ENCODE measurements at regions not wholly inside any gene's neighbourhood (a gene's known extent, or its start where the extent isn't known, plus 50 kb on each side); places are given as distances from the start of the nearest gene placed in this dataset.
"Not testable (repeated sequence)": the region's sequence is repeated elsewhere in the genome, so short reads cannot be mapped to it uniquely, and the experiment has no call there.

DNA sequence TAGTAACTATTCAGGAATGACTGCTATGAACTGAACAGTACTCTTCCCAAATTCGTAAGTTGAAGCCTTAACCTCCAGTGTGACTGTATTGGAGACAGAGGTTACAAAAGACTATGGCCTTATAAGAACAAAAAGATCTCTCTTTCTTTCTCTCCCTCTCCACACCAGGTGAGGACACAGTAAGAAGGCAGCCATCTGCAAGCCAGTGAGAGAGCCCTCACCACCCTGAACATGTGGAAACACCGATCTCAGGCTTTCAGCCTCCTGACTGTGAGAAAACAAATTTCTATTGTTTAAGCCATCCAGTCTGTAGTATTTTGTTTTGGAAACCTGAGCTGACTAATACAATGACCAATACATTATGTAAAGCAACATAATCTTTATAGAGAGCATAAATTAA lies 888.9 kb downstream of the SLITRK1 start:
- no peak for DNase-seq (ENCODE audit: low read depth, low spot score)

DNA sequence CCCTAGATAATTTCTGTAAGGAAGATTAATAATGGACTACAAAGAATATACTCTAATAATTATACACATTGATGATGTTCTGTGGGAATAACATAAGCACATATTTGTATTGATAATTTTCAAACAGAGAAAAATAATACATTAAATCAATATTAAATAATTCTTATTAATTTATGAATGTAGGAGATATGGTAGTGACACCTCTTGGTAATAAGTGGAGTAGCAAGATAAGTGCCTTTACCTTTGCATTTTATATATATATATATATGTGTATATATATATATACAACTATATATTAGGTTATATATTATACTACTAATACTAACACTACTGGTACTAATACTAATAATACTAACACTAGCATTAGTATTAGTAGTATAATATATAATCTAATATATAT lies 905.8 kb downstream of the SLITRK1 start:
- DNase-seq (ENCODE audit: low read depth, low spot score): no peak

DNA sequence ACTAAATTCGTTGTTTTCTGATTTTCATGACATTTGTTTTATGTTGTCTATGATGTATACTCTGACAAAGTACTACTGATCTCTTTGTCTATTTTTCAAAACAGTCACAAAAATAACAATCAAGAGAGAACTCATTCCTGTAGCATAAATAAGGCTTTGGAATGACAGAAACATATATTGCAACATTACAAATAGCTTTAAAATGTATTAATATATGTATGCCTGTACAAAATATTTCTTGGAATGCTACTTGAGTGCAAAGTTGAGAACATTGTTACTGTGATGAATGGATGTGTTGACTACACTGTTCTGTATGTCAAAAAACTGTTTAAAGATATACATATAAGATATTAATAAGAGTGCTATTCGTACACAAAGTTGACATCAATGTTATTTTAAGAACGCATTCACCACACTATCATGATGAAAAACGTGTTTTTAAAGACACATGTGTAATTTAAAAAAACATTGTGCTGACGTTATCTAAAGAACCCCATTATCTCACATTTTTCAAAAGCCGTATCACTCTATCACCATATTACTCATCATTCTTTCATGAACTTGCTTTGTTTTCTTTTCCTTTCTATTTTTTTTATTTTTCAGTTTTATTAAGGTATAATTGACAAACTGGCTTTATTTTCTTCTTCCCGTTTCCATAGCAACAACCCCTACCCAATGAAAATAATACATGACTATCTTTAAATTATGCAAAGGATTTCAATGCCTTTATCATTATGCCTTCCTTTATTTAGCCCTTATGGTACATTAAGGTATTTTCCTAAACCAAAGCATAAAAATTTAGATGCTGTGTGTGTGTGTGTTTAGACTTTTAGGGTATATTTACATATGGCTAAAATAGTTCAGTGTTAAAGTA lies 918.8 kb downstream of the SLITRK1 start:
- DNase-seq (ENCODE audit: low read depth, low spot score): no peak

DNA sequence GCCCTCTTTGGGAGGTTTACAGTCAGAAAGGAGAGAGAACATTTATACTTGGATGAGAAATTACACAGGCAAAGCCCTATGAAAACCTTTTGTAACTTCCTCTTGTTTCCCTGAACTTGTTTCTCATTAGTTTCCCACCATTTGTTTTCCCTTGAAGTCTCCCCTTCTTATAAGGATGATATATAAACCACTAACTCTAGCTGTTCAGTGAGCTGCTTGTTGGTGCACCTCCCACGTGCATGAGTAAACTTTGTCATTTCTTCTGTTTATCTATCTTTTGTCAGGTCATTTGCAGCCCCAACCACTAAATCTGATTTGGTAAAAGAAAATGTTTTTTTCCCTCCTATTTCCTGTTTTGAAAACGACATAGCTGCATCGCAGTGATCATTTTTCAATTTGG lies 919.9 kb downstream of the SLITRK1 start:
- DNase-seq (ENCODE audit: low read depth, low spot score): no peak

DNA sequence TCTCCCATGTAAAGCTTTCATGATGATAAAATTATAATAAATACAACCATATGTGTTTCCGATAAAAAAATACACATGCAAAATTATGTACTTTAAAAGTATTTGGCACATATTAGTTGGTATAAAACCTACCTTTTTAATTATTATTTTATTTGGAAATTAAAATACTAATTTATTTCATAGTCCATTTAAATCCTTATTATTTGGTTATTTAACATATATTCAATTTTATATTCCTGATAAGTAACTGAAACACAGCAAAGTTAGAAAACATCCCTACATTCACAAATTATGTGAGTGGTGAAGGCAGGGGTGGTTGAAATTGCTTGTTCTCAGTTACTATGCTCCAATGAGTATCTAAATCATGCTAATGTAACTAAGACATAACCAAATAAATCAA lies 920.5 kb downstream of the SLITRK1 start:
- no peak for DNase-seq (ENCODE audit: low read depth, low spot score)

DNA sequence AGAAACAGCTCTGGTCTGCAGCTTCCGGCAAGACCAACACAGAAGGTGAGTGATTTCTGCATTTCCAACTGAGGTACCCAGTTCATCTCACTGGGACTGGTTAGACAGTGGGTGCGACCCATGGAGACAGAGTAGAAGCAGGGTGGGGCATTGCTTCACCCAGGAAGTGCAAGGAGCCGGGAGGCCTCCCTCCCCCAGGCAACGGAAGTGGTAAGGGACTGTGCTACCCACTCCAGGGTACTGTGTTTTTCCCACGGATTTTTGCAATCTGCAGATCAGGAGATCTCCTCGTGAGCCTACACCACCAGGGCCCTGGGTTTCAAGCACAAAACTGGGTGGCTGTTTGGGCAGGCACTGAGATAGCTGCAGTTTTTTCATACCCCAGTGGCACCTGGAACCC lies 929.9 kb downstream of the SLITRK1 start:
- DNase-seq (ENCODE audit: low read depth, low spot score): not testable (repeated sequence)

DNA sequence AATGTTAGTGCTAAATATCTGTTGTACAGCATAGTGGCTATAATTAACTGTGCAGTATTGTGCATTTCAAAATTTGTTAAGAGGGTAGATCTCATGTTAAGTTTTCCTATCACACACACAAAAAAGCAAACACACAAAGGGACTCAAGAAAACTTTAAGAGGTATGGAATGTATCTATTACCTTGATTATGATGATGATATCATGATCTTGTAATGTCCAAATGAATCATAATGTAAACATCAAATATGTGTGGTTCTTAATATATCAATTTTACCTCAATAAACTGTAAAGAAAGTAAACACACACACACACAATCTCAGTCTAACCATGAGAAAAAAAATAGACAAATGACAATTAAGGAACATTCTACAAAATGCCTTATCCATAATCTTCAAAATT lies 934.6 kb downstream of the SLITRK1 start:
- no peak for DNase-seq (ENCODE audit: low read depth, low spot score)

DNA sequence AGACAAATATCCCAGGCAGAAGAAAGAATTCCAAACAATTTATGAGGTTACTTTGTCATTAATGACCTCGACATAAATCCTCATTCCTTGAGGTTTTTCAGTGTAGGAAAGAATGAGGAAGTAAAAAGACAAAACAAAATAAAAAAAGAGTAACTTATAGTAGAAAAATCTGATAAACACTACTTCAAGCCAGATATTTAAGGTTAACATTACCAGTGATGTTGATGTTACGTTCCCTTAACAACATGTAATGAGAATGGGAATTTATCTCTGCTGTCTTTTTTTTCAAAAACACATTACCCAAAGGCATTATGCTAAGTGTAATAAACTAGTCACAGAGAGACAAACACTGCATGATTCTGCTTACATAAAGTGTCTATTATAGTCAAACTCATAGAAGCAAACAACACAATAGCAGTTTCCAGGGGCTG lies 935.1 kb downstream of the SLITRK1 start:
- DNase-seq (ENCODE audit: low read depth, low spot score): no peak

DNA sequence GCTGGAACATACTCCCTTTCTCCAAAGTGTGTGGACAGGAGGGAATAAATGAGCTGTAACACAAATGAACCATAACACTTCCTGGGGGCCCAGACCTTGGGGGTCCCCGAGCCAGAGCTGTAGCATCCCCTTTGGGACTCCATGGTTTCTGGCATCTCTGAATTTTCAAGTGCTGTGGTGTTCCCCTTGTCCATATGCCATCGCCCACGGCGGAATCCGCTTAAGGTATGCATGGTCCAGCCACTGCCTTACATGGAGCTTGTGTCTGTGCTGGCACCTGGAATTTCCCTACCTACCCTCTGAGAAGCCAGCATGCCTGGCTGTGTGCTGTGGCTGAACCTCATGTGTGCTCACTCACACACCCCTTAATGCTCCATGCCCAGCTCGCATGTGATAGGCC lies 943.6 kb downstream of the SLITRK1 start:
- DNase-seq (ENCODE audit: low read depth, low spot score): no peak

DNA sequence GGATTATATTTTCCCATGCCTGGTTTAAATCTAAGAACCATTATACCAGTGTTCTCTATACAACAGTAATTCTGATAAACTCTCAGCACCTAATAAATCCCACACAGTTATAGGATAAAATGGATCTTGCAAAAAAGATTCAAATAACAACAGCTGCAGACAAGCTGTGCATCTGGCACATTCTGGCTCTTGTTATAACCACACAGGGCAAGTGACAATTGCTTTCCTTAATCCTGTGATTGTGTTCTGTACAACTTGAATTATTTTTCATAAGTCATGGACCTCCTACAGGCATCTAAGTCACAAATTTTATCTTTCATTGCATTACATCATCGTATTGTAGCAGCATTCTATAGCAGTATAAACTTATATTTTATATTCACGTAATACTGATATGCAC lies 948.3 kb downstream of the SLITRK1 start:
- no peak for DNase-seq (ENCODE audit: low read depth, low spot score)

DNA sequence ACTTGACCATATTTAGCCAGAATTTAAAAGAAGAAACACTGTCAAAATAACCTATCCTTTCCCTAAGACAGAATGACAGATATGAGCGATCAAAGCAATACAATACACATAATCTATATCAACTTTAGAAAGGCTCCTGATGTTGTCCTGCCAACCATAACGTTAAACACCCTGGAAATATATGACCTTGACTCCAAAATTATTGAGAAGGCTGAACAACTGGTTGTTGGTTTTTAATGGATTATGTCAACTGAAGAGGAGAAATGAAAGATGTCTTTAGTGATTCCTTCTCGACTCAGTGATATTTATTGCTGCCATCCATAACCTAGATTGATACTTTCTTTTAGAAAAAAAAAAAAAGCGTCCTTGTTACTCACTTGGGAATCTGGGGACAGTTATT lies 957.2 kb downstream of the SLITRK1 start:
- DNase-seq (ENCODE audit: low read depth, low spot score): no peak

DNA sequence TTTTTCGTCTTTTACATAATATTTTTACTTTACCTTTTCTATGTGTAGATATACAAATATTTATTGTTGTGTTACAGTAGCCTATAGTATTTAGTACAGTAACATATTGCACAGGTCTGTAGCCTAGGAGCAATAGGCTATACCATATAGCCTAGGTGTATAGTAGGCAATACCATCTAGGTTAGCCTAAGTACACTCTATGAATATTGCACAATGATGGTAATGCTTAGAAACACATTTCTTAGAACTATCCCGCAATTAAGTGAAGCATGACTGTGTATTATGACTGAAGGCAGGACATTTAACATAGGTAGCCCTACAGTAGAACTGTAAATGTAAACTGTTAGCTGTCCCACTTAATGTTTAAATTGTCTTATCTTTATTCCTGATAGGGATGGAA lies 964.3 kb downstream of the SLITRK1 start:
- no peak for DNase-seq (ENCODE audit: low read depth, low spot score)

DNA sequence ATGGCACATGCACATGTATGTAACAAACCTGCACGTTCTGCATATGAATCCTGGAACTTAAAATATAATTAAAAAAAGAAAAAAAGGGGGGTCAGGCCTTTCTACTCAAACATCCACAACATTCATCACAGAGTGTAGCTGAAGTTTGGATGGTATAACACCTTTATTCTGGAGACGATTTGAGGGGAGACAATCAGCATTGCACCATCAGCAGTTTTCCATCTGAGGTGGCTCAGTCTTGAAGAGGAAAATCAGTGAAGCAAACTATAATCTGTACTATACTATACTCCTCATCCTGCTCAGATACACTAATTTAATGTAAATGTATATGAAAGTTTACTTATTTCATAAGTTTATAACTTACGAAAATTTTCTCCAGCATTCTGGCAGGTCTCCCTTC lies 969.7 kb downstream of the SLITRK1 start:
- DNase-seq (ENCODE audit: low read depth, low spot score): no peak

DNA sequence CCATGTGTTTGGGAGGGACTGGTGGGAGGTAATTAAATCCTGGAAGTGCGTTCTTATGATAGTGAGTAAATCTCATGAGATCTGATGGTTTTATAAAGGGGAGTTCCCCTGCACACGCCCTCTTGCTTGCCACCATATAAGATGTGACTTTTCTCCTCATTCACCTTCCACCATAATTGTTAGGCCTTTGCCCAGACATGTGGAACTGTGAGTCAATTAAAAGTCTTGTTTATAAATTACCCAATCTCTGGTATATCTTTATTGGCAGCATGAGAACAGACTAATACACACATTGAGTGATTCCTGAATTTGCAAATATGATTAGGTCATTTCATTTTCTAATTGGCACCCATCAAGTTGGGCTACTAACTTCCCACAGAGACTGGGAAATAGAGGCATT lies 977.2 kb downstream of the SLITRK1 start:
- no peak for DNase-seq (ENCODE audit: low read depth, low spot score)

DNA sequence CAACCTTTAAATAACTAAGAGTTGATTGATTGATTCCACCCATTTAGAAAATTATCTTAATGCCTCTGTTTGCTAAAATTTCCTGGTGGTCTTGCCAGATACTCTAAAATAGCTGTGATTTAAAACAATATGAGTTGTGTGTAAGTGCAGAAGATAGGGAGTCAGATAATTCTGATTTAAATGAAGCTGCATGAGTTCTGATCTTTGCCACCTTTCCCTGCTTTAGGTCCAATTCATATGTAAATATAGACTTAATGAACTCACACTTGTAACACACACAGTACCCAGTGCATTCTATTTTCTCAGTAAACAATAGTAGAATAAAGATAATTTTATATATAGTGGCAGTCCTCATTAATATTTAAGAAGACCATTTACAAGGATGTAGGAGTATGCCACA lies 981.8 kb downstream of the SLITRK1 start:
- DNase-seq (ENCODE audit: low read depth, low spot score): no peak

DNA sequence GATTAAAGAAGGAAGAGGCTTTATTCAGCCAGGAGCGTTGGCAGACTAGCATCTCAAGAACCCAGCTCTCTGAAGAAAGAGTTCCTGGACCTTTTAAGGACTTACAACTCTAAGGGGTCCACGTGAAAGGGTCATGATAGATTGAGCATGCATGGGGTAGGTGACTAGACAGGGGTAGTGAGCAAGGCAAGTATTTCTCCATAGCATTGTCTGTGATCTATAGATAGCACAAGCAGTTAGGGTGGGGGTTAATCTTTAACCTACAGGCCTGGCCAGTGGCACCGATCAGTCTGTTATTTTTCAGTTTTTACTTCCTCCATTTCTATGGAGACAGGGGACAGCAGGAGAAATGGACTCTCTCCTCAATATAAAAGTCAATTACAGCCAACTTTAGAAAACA lies 983.7 kb downstream of the SLITRK1 start:
- no peak for DNase-seq (ENCODE audit: low read depth, low spot score)

DNA sequence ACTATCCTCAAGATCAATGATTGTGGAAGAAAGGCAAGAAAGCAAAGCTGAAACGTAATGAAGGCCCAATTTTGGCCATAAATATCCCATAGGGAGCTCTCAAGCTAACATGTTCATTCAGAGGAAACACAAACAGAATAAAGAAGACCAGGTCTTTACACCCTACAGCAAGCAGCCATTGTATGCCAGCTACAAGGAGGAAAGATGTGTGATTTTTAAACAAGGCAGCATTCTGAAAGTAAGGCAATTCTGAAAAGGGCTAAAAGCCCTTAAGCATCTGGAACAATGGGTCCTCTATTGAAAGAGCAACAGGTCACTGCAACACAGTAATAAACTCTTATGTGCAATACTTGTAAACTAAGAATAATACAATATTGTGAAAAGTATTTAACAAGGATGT lies 1002.4 kb downstream of the SLITRK1 start:
- no peak for DNase-seq (ENCODE audit: low read depth, low spot score)

DNA sequence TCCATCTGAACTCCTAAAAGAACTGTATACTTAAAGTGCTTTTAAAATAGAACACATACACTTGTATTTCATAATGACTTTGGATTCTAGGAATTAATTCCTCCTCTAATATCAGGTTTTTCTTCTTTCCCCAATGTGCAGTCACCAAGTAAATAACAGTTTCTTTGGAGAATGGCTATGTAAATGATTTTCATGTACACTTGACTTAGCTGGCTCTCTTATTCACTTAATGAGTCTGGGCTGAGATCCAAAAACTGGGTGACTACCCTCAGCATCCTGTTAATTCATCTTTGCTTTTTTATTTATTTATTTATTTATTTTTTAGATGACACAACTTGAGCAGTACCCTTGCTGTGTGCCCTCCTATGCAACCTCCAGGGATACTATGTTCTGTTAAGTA lies 1003.7 kb downstream of the SLITRK1 start:
- no peak for DNase-seq (ENCODE audit: low read depth, low spot score)

DNA sequence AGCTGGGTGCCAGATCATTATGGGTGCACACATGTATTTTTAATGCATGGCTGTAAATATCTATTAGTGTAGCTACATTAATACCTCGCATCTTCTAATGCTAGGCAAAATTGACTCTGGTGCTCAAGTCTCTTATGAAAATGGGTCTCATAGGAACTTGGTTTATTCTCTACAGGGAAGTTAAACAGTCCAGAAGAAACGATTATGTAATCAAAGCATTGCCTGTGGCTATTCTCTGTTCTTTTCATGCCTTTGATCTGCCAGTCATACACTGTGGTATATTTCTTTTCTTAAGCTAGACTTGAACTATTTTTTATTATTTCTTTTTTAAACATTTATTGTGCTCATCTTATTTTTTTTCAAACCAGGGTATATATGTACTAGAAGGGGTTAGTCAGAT lies 1015.0 kb downstream of the SLITRK1 start:
- DNase-seq (ENCODE audit: low read depth, low spot score): no peak

DNA sequence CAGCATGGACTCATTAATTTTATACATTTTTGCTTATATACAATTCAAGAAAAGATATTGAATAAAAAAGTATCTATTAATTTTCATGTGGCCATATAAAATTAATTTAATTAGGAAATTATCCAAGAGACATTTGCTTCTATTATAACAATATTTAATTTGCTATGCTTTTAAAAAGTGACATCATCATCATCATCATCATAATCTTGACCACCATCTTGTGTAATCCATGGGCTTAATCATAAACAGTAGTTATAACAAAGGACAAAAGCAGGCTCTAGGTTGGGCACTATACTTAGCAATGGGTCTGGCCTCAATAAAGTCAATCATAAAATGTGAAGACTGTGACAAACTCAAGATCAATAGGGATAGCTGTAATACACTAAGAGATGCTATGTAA lies 1031.6 kb downstream of the SLITRK1 start:
- no peak for DNase-seq (ENCODE audit: low read depth, low spot score)

DNA sequence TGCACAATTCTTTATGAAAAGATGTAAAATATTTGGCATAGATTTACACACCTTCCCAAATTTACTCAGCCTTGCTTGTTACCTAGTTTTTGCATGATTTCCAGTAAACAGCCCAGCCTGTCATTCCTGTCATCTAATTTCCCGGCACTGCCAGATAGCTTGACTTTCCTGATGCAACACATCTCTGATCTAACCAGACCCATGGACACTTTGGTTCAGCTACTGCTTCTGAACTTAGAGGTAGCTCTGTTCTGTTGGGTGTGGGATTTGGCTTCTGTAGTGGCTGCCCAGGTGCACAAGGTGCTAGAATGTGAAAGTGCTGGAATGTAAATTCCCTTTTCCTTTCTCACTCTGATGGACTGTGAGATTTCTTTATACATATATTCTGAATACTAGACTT lies 1033.5 kb downstream of the SLITRK1 start:
- DNase-seq (ENCODE audit: low read depth, low spot score): no peak

DNA sequence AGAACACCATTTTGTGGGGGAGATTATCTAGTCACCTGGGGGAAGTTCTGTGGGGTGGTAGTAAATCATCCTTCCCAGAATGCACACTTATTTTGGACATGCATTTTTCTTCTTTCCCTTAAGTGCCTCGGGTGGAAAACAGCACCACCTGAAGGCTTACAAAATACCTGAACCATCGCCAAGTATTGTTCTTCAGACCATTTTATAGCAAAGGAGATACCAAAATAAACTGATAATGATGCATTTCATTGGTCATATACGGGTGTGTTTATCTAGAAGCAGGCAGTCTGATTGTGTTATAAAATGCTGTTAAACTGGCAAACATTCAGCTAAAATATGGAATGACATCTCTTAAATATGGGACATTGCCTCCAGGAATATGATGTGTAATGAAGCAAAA lies 1034.7 kb downstream of the SLITRK1 start:
- no peak for DNase-seq (ENCODE audit: low read depth, low spot score)

DNA sequence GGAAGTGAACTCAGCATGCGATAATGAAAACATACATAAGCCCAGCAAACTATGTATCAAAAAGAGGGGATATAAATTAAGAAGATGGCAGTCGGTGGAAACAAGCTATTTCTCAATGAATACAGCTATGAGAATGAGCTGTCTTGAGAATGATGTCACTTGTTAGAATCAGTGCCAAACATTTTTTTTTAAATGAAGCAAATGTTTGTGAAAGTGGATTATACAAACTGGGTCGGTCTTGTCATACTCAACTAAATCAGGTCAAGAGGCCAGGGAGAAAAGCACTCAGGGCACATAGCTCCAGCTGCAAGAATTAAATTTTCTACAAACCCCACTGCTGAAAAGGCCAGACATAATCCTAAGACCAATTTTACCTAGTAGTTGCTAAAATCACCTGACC lies 1048.4 kb downstream of the SLITRK1 start:
- no peak for DNase-seq (ENCODE audit: low read depth, low spot score)

DNA sequence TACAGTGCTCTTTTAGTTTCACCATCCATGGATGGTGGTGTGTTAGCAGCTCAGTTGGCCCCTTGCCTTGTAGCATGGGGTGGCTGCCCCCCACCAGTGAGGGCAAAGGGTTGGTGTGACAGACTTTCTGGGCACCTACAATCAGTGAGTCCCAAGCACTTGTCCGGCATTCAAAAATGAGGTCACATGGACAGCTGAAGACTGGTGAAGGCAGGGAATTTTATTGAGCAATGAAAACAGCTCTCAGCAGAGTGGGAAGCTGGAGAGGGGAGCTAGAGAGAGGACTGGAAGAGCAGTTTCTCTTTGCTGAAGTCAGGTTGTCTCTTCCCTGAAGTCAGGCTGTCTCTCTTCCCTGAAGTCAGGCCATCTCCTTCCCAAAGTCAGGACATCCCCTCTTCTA lies 1053.2 kb downstream of the SLITRK1 start:
- no peak for DNase-seq (ENCODE audit: low read depth, low spot score)
